NCI-H460 (cell line): ENCODE measurements at regions not wholly inside any gene's neighbourhood (a gene's known extent, or its start where the extent isn't known, plus 50 kb on each side); places are given as distances from the start of the nearest gene placed in this dataset.

Experiments used
- DNase-seq: peaks from one replicate; pipeline ENCODE4 v3.0.0-alpha.2; 2016; ENCODE audit warnings: low read depth; ENCODE audit errors: extremely low read depth

DNA sequence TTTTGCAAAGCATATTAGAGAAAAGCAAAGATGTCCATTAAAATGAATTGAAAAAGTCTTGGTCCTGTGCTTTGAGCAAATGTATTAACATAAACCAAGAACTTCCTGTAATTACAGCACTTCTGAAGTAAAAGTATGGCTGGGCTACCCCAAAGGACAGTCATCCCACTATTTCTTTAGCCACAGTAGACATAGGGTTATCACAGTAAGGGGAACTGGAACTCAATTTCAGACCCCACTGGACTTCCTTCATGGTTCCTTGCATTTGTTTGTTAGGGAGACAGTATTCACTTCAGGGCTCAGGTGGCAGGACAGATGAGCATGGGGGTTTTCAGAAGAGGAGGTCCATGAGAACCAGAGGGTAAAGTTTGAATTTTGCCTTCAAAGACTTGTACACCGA is 203.1 kb upstream of the PDE1C start:
- no peak for DNase-seq

DNA sequence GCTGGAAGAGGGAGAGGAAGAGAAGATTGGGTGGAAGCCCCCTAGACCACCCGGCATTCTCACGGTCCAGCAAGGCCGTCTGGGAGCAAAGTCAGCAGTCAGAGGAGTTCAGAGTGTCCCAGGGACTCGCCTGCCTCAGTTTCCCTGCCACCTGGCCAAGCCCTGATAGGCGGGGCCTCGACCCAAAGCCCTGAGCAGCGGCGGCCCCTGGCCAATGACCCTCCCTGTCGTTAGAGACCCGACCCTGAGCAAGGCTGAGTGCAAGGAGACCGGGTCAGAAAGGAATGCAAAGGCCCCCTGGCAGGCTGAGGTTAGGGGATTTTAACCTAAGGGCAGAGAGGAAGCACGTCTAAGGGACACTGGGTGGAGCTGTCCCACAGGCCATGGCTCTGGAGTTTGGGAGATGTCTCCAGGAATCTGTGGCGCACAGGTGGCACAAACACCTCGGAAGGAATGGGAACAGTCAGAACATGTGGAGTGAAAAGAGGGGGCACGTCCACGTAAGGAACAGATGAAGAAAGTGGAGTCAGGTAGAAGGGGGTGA is 196.8 kb upstream of the PDE1C start:
- no peak for DNase-seq

DNA sequence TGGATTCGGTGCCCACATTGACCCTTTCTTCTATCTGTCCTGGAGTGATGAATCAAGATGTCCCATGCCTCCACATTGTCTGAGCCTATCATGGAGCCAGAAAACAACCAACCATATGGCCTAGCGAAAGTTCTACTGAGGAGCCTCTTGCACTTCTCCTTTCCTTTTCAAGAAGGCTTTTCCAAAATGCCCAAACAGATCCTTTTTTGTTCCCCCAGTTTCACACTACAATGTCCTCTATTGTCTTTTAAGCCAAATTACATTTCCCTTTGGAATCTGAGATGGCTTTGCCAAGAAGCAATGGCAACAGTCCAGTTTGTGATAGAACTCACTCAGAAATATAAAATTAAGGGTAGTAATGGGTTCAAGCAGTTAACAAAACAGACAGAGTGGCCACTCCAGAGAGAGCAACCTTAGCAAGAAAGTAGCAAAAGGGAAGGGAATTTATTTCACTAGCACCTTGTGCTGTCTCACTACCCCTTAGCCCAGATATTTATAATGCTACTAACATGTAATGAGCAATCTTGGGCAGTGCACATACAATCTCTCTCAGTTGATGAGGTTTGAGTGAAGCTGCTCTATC is 194.6 kb upstream of the PDE1C start:
- DNase-seq, result no peak

DNA sequence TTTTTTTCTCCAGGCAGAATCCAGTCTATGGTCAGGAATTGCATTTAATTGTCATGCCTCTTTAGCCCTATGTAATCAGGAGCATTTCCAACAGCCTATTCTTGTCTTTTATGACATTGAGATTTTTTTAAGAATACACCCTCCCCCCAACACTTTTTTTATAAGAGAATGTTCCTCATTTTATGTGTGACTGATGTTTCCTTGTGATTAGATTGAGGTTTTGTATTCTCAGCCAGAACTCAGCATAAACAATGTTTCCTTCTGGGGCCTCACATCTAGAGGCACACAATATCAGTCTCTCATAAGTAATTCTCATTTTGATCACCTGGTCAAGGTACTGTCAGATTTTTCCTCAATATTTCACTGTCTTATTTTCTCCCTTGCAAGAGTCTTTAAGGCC is 193.4 kb upstream of the PDE1C start:
- DNase-seq, result no peak

- no peak for DNase-seq
Measured at GRCh38 chr7:32262315-32262714, 192.1 kb upstream of the PDE1C start.

GRCh38 chr7:32259931-32260596 is 189.9 kb upstream of the PDE1C start:
- no peak for DNase-seq

DNA sequence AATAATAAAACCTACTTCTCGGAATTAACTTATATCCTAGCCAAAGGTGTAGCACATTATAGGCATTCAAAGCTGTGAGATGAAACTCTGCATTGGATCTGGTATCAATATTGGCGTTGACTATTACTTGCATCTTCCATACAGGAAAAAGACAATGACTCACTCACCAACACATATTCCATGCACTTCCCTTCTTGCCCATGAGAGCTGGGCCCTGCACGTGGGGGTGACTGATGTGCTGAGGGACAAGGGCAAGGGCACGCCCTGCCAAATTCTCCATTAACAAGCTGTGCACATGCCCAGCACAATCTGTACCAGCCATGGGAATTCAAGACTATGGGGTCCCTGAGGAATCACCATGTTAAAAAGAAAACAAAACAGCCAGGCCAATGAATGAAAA is 188.1 kb upstream of the PDE1C start:
- no peak for DNase-seq

- no peak for DNase-seq
Measured at GRCh38 chr7:32257621-32258020, 187.4 kb upstream of the PDE1C start.

DNA sequence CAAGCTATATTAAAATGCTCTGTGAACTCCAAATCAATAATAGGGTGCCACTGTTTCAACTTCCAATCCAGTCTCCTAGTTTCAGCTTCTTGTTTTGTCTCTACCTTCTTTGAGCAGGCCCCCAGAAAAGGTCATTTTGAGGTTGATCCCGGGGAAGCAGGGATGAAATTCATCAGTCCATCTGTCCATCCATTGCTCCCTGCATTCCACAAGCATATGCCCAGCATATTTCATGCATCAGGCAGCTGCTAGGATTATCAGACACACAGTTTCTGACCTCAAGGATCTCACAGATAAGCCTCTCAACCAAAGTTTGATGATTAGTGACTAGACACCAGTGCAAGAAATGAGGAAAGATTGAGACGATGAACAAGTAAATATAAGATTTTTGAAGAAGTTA is 186.6 kb upstream of the PDE1C start:
- DNase-seq, result no peak

DNA sequence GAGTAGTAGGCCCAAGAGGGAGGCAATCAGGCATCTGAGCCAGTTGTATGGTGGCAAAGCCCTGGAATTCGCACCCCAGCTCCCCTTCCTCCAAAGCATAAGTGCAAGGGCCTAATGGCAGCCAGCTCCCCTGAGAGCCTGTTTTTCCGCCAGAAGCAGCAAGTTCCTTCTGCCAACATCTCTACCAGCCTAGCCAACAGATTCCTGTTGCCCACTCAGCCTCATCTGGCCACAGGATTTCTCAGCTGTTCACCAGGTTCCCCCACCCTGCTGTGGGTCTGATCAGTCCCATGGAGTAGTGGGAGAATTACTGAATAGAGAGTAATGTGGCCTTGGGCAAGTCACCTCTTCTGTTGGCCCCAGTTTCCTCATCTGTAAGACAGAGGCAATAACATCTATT is 186.2 kb upstream of the PDE1C start:
- no peak for DNase-seq

DNA sequence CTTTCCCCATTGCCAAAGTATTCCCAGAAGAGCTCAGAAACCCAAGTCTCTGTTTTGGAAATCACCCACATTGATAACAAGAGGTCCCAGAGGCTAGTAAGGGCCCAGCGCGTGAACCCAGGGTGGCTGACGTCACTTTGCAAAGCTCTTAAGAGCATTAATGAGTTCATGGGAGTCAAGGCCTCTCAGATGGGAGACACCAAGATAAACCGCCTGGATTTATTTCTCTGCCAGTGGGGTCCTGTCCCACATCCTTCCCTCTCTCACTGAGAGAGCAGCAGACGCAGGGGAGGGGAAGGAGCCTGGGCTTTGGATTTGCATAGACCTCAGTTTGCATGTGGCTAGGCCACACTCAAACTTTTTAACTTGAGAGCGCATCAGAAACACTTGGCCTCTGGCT is 184.8 kb upstream of the PDE1C start:
- DNase-seq, result no peak

DNA sequence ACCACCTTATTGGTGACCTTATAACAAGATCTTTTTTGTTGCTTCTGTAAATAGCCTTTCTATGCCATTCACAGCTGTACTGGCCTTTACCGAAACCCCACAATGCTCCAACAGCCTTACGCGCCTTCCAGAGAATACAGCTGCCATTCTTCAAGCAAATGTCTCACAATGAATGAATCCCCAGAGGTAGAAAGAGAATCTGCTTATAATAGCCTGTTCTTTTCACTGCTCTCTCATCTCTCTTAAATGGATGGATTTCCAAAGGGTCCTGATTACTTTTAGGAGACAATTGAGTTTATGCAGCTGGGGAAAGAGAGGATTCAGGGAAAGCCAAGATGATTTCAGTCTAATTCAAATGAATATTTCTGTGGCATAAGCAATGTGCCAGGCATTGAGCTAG is 183.1 kb upstream of the PDE1C start:
- no peak for DNase-seq

GRCh38 chr7:32251659-32252058 is 181.5 kb upstream of the PDE1C start:
- no peak for DNase-seq

GRCh38 chr7:32250471-32251260 is 180.5 kb upstream of the PDE1C start:
- no peak for DNase-seq

DNA sequence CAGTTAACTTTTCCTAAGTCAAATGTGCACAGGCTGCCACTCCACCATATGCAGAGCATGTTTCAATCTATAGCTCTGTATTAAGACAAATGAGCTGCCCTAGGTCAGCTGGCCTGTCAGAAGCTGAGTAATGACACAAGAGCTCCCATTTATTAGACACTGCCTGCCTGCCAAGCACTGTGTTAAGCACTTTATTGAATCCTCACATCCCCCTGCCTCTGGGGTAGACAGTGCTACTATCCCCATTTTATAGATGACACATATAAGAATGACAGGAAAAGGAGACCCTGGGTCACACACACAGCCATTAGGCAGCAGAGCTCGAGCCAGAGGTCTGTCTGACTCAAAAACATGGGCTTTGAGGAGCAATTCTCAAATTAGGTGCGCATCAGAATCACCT is 179.8 kb upstream of the PDE1C start:
- no peak for DNase-seq

DNA sequence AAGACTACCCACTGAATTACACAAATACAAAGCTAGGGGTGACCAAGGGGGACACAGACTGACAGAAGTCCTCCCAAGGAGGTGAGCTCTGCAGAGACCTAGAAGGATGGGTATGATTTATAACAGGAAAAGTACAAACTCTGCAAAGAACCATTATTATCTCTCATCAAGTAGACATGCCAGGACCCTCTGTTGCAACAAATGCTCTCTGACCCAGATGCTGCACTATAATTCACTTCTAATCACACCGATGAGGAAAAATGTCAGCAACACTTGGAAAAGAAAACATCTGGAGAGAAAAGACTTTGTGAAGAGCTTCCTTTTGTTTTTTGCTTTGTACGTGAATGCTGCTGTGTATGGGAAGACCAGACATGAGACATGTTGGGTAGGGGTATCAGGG is 178.3 kb upstream of the PDE1C start:
- no peak for DNase-seq

DNA sequence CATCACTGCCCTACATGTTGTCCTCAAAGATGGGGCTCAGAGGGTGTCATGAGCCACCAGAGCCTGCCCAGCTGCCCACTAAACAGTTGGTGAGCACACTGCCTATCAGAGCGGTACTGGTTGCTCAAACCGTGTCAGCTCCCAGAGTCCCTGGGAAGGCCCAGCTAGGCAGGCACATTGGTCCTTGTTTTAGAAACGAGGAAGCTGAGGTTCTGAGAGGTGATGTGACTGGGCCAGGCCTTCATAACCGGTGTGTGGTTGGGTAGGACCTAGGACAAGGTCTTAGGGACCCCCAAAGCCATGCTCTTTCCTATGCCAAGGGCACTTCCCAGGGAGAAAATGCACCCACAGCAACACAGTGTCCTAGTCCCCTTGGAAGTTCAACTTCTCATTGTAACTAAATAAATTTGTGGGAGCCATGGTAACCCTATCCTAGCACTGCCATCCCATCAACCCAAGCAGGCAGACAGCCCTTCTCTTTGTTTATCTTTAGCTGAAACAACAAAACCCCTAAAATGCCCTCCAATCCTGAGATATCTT is 174.7 kb upstream of the PDE1C start:
- DNase-seq, result no peak

- no peak for DNase-seq
Measured at GRCh38 chr7:32243687-32244290, 173.6 kb upstream of the PDE1C start.

- no peak for DNase-seq
Measured at GRCh38 chr7:32242436-32242835, 172.2 kb upstream of the PDE1C start.

- no peak for DNase-seq
Measured at GRCh38 chr7:32241636-32242035, 171.4 kb upstream of the PDE1C start.

DNA sequence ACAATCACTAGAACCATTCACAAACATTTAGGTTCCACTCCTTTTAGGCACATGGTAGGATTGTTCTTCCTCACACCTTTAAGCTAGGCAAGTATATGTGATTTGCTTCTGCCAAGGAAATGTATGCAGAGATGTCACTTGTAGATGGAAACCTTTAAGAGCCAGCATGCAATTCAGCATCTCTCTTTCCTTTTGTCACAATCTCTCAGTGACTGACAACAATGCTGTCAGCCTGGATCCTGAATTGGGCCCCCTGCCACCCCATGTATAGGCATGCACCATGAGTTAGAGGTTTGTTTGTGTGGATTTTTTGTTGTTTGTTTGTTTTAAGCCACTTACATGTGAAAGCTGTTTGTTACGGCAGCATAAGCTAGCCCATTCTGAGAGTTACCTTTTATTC is 169.6 kb upstream of the PDE1C start:
- DNase-seq, result no peak
